Cerebellar nuclear complex (tissue), 1 donor: ENCODE measurements at regions not wholly inside any gene's neighbourhood (a gene's known extent, or its start where the extent isn't known, plus 50 kb on each side); places are given as distances from the start of the nearest gene placed in this dataset.

Experiments
- DNase-seq, 2 experiments: peaks; one replicate each; lab custom pipeline; 2025; lab: John Stamatoyannopoulos, UW

- no peak for DNase-seq
Observed at GRCh38 chr15:47945872-47946650, 174.7 kb upstream of the SLC24A5 start.

- no peak for DNase-seq
Observed at GRCh38 chr15:47949815-47950214, 171.0 kb upstream of the SLC24A5 start.

- DNase-seq, result no peak
Observed at GRCh38 chr15:47950447-47950846, 170.3 kb upstream of the SLC24A5 start.

- no peak for DNase-seq
Observed at GRCh38 chr15:47951781-47952180, 169.0 kb upstream of the SLC24A5 start.

- DNase-seq, result no peak
Observed at GRCh38 chr15:47954196-47954595, 166.6 kb upstream of the SLC24A5 start.

- DNase-seq, result no peak
Observed at GRCh38 chr15:47955021-47955420, 165.8 kb upstream of the SLC24A5 start.

- DNase-seq, result no peak
Observed at GRCh38 chr15:47959617-47960413, 161.0 kb upstream of the SLC24A5 start.

GRCh38 chr15:47961401-47962090 lies 159.2 kb upstream of the SLC24A5 start:
- DNase-seq, result no peak

GRCh38 chr15:47963265-47963664 lies 157.5 kb upstream of the SLC24A5 start:
- no peak for DNase-seq

GRCh38 chr15:47964229-47964628 lies 156.6 kb upstream of the SLC24A5 start:
- no peak for DNase-seq

GRCh38 chr15:47965297-47965696 lies 155.5 kb upstream of the SLC24A5 start:
- no peak for DNase-seq

GRCh38 chr15:47968593-47968992 lies 152.2 kb upstream of the SLC24A5 start:
- DNase-seq, result no peak

- DNase-seq, result no peak
Observed at GRCh38 chr15:47971637-47972036, 149.2 kb upstream of the SLC24A5 start.

GRCh38 chr15:47972738-47973137 lies 148.1 kb upstream of the SLC24A5 start:
- no peak for DNase-seq

GRCh38 chr15:47974724-47975123 lies 146.1 kb upstream of the SLC24A5 start:
- no peak for DNase-seq

- DNase-seq, result no peak
Observed at GRCh38 chr15:47975427-47975826, 145.4 kb upstream of the SLC24A5 start.

- no peak for DNase-seq
Observed at GRCh38 chr15:47983533-47983932, 137.3 kb upstream of the SLC24A5 start.

- DNase-seq, result no peak
Observed at GRCh38 chr15:47985568-47985967, 135.2 kb upstream of the SLC24A5 start.

- no peak for DNase-seq
Observed at GRCh38 chr15:47987461-47987860, 133.3 kb upstream of the SLC24A5 start.

GRCh38 chr15:47987908-47988532 lies 132.8 kb upstream of the SLC24A5 start:
- DNase-seq, result no peak

GRCh38 chr15:47988564-47988963 lies 132.2 kb upstream of the SLC24A5 start:
- DNase-seq, result no peak

GRCh38 chr15:47990821-47991220 lies 130.0 kb upstream of the SLC24A5 start:
- no peak for DNase-seq
